ENCODE measurements at regions not wholly inside any gene's neighbourhood (a gene's known extent, or its start where the extent isn't known, plus 50 kb on each side); places are given as distances from the start of the nearest gene placed in this dataset.

DNA sequence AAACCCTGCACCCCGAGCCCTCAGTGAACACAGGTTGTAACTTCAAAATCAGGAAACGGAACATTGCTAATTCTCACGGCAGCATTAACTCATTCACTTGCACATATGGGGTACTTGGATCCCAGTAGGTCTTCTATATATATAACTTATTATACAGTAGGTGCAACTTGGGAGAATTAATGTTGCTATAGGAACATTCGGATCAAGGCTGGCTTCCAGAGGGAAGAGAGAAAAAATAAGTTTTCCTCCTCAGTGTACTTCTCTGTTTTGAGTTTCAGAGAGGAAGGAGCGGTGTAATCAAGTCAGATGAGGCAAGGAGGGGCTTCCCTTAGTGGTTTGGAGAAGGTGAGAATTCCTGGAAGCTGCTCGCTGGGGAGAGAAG lies 90.9 kb upstream of the ZNF507 start:
- TF ChIP-seq, protein P1, sequence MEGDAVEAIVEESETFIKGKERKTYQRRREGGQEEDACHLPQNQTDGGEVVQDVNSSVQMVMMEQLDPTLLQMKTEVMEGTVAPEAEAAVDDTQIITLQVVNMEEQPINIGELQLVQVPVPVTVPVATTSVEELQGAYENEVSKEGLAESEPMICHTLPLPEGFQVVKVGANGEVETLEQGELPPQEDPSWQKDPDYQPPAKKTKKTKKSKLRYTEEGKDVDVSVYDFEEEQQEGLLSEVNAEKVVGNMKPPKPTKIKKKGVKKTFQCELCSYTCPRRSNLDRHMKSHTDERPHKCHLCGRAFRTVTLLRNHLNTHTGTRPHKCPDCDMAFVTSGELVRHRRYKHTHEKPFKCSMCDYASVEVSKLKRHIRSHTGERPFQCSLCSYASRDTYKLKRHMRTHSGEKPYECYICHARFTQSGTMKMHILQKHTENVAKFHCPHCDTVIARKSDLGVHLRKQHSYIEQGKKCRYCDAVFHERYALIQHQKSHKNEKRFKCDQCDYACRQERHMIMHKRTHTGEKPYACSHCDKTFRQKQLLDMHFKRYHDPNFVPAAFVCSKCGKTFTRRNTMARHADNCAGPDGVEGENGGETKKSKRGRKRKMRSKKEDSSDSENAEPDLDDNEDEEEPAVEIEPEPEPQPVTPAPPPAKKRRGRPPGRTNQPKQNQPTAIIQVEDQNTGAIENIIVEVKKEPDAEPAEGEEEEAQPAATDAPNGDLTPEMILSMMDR (IDR thresholded peaks at IDR 0.05): no peak
- DNase-seq (ENCODE audit: low spot score): no peak
- Mint-ChIP-seq H3K4me3 (ENCODE audit: unreplicated experiment) (no peak overlapping the region), H3K36me3 (ENCODE audit: low read depth) (no peaks in the 10 kb centered on the region), H3K9me3 (ENCODE audit: low read depth) (peaks cover 7% of the 10 kb centered on the region), H3K27ac (ENCODE audit: unreplicated experiment) (no peak overlapping the region), H3K27me3 (ENCODE audit: low read depth) (no peaks in the 10 kb centered on the region), H3K4me1 (ENCODE audit: low read depth) (no peaks in the 10 kb centered on the region)

DNA sequence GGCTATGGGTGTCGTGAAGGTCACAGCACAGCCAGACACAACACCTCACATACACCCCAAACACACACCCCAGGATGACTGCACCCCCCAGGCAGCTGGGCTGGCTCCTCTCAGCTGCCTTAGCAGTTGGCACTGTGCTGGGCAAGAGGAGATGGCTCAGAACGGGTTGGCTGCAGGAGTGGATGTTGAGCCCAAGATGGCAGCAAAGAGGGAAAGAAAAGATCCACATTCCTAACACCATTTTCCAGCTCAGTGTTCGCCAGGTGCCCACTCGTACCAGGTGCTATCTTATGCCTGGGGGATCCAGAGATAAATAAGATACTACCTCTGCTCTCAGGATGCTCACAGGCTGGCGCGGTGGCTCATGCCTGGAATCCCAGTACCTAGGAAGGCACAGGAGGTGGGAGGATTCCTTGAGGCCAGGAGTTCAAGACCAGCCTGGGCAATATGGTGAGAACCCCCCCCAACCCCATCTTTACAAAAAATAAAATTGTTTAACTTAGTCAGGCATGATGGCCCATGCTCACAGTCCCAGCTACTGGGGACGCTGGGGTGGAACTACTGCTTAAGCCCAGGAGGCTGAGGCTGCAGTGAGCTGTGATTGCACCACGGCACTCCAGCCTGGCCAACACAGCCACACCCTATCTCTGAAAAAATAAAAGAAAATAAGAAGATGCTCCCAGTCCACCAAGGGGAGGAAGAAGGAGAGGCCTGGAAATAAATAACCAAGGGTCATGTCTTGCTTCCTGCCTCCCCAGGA lies 89.7 kb upstream of the ZNF507 start:
- no peak for DNase-seq (ENCODE audit: low spot score)
- Mint-ChIP-seq H3K27me3 (ENCODE audit: low read depth) (no peaks in the 10 kb centered on the region), H3K27ac (ENCODE audit: unreplicated experiment) (no peak overlapping the region)

DNA sequence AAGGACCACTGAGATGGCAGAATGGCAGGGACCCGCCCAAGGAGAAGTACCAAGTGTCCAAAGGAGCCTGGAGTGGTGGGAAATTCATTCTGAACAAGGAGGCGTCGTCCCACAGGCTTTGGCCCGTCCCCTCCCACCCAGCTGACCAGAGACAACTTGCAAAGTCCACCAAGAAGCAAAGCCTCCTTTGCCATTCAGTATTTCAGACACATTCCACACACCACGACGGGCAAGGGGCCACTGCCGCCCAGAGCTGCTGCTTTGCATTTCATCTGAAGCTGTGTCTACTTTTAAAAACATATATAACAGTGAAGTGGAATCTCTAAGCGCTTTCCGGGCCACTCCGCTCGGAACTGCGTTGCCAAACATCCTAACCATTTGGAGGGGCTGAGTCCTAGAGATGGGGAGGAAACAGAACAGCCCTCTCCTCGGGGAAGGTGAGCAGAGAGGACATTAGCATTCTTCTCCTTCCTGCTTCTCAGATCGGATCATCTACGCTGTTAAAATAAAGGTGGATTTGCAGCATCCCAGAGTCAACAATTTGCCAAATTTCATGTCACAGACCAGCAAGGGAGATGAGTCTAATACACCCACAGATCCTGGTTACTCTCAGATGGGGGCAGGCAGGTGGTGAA lies 89.0 kb upstream of the ZNF507 start:
- no peak overlapping the region for H3K27ac Mint-ChIP-seq (ENCODE audit: unreplicated experiment)
- no peaks in the 10 kb centered on the region for H3K36me3 Mint-ChIP-seq (ENCODE audit: low read depth)
- H3K9me3 Mint-ChIP-seq (ENCODE audit: low read depth): peaks cover 9% of the 10 kb centered on the region
- no peak for DNase-seq (ENCODE audit: low spot score)
- TF ChIP-seq, protein P1 (IDR thresholded peaks at IDR 0.05): no peak
- H3K27me3 Mint-ChIP-seq (ENCODE audit: low read depth): no peaks in the 10 kb centered on the region
- no peaks in the 10 kb centered on the region for H3K4me1 Mint-ChIP-seq (ENCODE audit: low read depth)
- no peak overlapping the region for H3K4me3 Mint-ChIP-seq (ENCODE audit: unreplicated experiment)

More for the DNA sequence above, 89.7 kb upstream of the ZNF507 start:
- peaks cover 9% of the 10 kb centered on the region for H3K9me3 Mint-ChIP-seq (ENCODE audit: low read depth)
- TF ChIP-seq, protein P1 (IDR thresholded peaks at IDR 0.05): no peak
- no peak overlapping the region for H3K4me3 Mint-ChIP-seq (ENCODE audit: unreplicated experiment)
- no peaks in the 10 kb centered on the region for H3K36me3 Mint-ChIP-seq (ENCODE audit: low read depth)
- H3K4me1 Mint-ChIP-seq (ENCODE audit: low read depth): no peaks in the 10 kb centered on the region

DNA sequence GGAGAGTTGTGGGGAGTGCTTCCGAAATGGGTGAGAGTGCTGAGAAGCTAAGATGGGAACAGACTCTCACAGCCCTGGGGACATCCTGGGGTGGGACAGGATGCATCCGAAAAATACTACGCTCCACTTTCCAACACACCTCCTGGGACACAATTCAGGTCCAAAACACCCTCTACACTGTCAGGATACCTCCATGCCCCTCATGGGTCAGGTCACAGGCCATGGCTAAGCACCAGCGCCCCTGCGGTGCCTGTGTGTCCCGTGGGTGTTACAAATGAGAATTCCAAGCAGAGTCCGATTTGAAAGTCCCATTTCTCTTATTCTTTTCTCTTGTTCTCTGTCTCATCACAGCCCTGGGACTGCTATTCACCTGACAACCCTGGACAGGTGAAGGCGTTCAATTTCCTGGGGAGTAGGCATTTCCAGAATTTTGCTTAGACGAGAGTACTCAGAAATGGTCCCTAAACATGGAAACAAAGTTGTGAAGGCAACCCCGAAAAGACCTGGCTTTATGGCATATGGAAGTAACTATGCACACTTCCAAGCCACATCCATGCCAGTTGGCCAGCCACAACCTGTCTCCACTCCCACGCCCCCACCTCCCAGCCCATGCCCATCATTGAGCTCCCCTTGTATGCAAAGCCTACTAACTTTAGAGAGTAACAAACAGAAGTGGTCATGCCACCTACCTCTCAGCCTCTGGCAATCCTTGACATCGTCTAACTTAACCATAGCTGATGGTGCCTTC lies 87.9 kb upstream of the ZNF507 start:
- Mint-ChIP-seq H3K4me3 (ENCODE audit: unreplicated experiment) (no peak overlapping the region), H3K27ac (ENCODE audit: unreplicated experiment) (no peak overlapping the region), H3K9me3 (ENCODE audit: low read depth) (peaks cover 9% of the 10 kb centered on the region), H3K36me3 (ENCODE audit: low read depth) (no peaks in the 10 kb centered on the region), H3K4me1 (ENCODE audit: low read depth) (no peaks in the 10 kb centered on the region), H3K27me3 (ENCODE audit: low read depth) (no peaks in the 10 kb centered on the region)
- no peak for DNase-seq (ENCODE audit: low spot score)
- TF ChIP-seq, protein P1 (IDR thresholded peaks at IDR 0.05): no peak

DNA sequence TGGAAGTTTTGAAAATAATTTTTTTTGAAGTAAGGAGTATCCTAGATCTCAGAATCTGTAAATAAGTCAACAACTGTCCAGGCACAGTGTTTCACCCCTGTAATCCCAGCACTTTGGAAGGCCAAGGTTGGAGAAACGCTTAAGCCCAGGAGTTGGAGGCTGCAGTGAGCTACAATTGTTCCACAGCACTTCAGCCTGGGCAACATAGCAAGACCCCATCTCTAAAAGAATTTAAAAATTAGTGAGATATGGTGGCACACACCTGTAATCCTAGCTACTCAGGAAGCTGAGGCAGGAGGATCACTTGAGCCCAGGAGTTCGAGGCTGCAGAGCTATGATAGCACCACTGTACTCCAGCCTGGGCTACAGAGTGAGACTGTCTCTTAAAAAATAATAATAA lies 87.2 kb upstream of the ZNF507 start:
- H3K27me3 Mint-ChIP-seq (ENCODE audit: low read depth): no peaks in the 10 kb centered on the region
- H3K4me3 Mint-ChIP-seq (ENCODE audit: unreplicated experiment): no peak overlapping the region
- peaks cover 9% of the 10 kb centered on the region for H3K9me3 Mint-ChIP-seq (ENCODE audit: low read depth)
- no peaks in the 10 kb centered on the region for H3K36me3 Mint-ChIP-seq (ENCODE audit: low read depth)
- H3K4me1 Mint-ChIP-seq (ENCODE audit: low read depth): no peaks in the 10 kb centered on the region
- no peak overlapping the region for H3K27ac Mint-ChIP-seq (ENCODE audit: unreplicated experiment)
- TF ChIP-seq, protein P1 (IDR thresholded peaks at IDR 0.05): no peak
- DNase-seq (ENCODE audit: low spot score): no peak

Measured in chondrocyte (in vitro differentiated cells).